ENCODE measurements at regions not wholly inside any gene's neighbourhood (a gene's known extent, or its start where the extent isn't known, plus 50 kb on each side); places are given as distances from the start of the nearest gene placed in this dataset.
"Not testable (repeated sequence)": the region's sequence is repeated elsewhere in the genome, so short reads cannot be mapped to it uniquely, and the experiment has no call there.

DNA sequence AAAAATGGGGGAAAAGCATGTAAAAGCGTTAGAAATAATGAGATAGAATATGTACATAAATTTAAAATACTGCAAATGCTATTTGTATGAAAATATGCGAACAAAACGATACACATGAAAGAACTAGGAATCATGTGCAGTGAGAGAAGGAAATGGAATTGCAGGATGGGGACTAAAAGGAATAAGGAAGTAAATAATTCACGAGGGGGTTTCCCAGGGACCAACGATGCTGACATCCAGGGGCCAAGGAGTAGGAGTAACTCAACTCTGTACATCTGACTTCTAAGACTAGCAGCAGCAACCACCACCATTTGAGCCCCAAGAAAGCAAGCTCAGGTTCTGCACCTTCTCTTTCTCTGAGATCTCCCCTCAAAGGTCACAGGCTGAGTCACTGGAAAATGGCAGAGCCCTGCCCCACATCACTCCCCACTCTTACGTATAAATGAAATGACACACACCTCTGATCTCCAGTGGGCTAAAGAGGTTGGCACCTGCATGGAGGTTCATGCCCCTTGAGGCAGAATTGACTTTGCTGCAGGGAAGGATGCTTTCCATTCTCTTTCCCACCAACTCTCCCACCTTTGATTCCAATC, 100.0 kb upstream of the DLG1 start:
- Histone ChIP-seq H3K27ac (no peak overlapping the region), H3K36me3 (no peaks in the 10 kb centered on the region), H3K4me3 (no peak overlapping the region), H3K4me1 (no peaks in the 10 kb centered on the region), H3K9me3 (no peaks in the 10 kb centered on the region), H3K27me3 (no peaks in the 10 kb centered on the region)
- no peak for TF ChIP-seq POLR2A (IDR thresholded peaks at IDR 0.05)
- TF ChIP-seq CTCF (IDR thresholded peaks at IDR 0.05) = no peak
- DNase-seq = no peak

DNA sequence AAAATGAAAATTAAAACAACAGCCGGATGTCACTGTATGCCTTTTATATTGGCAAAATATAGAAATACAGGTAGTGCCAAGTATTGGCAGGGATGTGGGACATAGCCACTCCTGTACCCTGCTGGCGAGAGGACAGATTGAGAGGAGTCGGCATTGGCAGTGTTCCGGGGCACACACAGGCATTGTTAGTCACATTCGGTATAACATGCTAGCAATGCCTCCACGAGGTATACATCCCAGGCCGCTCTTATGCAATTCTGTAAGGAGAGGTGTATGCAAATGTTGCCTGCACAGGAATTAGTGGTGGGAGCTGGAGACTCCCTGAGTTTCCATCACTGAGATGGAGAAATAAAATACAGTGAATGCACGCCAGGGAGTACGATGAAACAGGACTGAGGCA, 99.4 kb upstream of the DLG1 start:
- H3K9me3 ChIP-seq = no peaks in the 10 kb centered on the region
- H3K4me3 ChIP-seq = no peak overlapping the region
- no peaks in the 10 kb centered on the region for H3K4me1 ChIP-seq
- TF ChIP-seq POLR2A (IDR thresholded peaks at IDR 0.05) (no peak), CTCF (IDR thresholded peaks at IDR 0.05) (no peak)
- no peak overlapping the region for H3K27ac ChIP-seq
- DNase-seq = no peak
- H3K36me3 ChIP-seq = no peaks in the 10 kb centered on the region
- no peaks in the 10 kb centered on the region for H3K27me3 ChIP-seq

DNA sequence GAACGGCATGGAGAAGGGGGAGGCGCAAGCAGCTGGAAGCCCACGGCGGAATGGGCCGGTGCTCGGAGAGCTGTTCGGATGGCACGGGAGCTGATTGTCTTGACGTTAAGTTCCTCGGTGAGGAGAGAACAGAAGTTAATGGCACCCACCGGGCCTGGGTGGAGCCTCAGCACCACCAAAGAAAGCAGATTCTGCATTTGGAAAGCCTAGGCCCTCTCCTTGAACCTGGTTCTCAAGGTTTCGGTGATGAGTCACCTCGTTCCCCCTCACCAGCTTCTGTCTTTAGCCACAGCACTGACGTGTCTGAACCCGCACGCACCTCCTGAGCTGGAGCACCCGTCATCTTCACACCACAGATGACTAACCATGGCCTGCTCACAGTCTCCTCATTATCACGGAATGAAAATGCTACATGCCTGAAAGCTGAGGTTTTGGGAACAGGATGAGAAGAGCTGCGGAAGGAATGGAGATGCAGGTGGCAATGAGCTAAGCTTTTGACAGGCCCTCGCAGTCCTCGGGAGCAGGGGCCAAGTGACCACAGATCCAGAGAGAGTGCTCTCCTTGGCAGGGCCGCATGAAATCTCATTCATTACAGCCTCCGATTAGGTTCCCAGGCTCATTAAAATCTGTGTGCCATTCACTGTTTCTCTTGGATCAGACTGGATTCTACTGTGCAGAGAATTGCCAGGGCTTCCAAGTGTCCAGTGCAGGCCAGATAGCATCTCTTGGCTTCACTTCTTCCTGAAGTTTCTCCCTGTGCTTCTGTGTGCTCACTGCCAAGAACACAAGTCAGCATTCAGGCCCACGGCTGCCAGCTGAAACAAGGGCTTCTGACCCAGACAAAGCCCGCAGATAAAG, 96.3 kb upstream of the DLG1 start:
- DNase-seq = no peak
- H3K4me3 ChIP-seq = no peak overlapping the region
- TF ChIP-seq POLR2A (IDR thresholded peaks at IDR 0.05) (no peak), CTCF (IDR thresholded peaks at IDR 0.05) (no peak)
- no peak overlapping the region for H3K27ac ChIP-seq
- no peaks in the 10 kb centered on the region for H3K27me3 ChIP-seq
- H3K9me3 ChIP-seq = no peaks in the 10 kb centered on the region
- no peaks in the 10 kb centered on the region for H3K36me3 ChIP-seq
- H3K4me1 ChIP-seq = no peaks in the 10 kb centered on the region

- H3K4me3 ChIP-seq, H3K27me3 ChIP-seq, H3K27ac ChIP-seq, H3K9me3 ChIP-seq, H3K36me3 ChIP-seq, H3K4me1 ChIP-seq, DNase-seq: not testable (repeated sequence)
These were observed 95.7 kb upstream of the DLG1 start for GRCh38 chr3:197394126-197394463.

- H3K27me3 ChIP-seq = no peaks in the 10 kb centered on the region
- H3K4me1 ChIP-seq = no peaks in the 10 kb centered on the region
- H3K4me3 ChIP-seq = no peak overlapping the region
- no peak overlapping the region for H3K27ac ChIP-seq
- H3K36me3 ChIP-seq = no peaks in the 10 kb centered on the region
- H3K9me3 ChIP-seq = no peaks in the 10 kb centered on the region
- no peak for TF ChIP-seq CTCF (IDR thresholded peaks at IDR 0.05)
- DNase-seq = no peak
These were observed 95.3 kb upstream of the DLG1 start for GRCh38 chr3:197393711-197394110.

DNA sequence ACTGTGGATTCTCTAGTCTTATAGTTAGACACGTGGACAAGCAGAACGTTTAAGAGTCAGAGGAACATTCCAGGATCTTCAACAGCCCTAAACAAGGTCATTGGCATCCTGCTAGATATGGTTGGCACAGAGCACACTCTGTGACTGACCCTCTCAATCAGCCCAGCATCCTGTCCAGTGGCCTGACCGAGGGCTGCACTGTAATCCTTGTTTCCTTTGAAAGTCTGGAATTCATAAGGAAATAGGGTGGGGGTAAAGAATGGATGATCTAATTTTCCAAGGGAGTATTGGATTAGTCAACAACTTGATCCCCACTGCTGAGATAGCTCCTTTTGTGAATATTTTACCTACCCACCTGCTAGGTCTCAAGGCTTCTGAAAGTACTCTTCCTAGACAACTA, 94.5 kb upstream of the DLG1 start:
- no peaks in the 10 kb centered on the region for H3K9me3 ChIP-seq
- no peak overlapping the region for H3K4me3 ChIP-seq
- DNase-seq = no peak
- TF ChIP-seq CTCF (IDR thresholded peaks at IDR 0.05) = no peak
- no peak for TF ChIP-seq POLR2A (IDR thresholded peaks at IDR 0.05)
- H3K4me1 ChIP-seq = no peaks in the 10 kb centered on the region
- H3K27ac ChIP-seq = no peak overlapping the region
- H3K27me3 ChIP-seq = no peaks in the 10 kb centered on the region
- no peaks in the 10 kb centered on the region for H3K36me3 ChIP-seq
